IMR-90 (cell line): ENCODE measurements at regions not wholly inside any gene's neighbourhood (a gene's known extent, or its start where the extent isn't known, plus 50 kb on each side); places are given as distances from the start of the nearest gene placed in this dataset.

ENCODE experiments used
- CTCF ChIP-seq: conservative IDR thresholded peaks from 2 replicates; pipeline ENCODE4 v1.5.1; 2012; ENCODE audit warnings: mild to moderate bottlenecking, low read depth, low read length, improper control_type of control experiment
- NFE2L2 ChIP-seq: fragments of 150-350 bp; IDR thresholded peaks from 2 replicates; pipeline ENCODE4 v1.6.1; 2016; ENCODE audit warnings: low read depth, mild to moderate bottlenecking, low read length
- USF2 ChIP-seq: fragments of 150-350 bp; IDR thresholded peaks from 2 replicates; pipeline ENCODE4 v1.6.1; 2017; ENCODE audit warnings: mild to moderate bottlenecking, antibody characterized with exemption, low read length, low read depth

DNA sequence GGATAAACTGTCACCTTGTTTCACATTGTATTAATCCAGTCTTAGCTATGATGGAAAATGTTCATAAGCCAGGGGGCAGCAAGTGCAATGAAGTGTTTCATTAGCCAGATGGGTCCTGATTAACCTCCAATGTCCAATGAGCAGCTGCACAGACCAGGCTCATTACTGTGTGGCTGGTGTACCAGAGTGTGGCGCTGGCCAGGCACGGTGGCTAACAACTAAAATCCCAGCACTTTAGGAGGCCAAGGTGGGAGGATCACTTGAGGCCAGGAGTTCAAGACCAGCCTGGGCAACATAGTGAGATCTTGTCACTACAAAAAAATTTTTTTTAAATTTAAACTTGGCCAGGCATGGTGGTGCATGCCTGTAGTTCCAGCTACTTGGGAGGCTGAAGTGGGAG is 201.7 kb upstream of the FOXQ1 start:
- TF ChIP-seq CTCF, result 0 out of 2 replicates have a peak, but pooled peaks have one; percentile 5
- TF ChIP-seq NFE2L2, result no peak
- no peak for TF ChIP-seq USF2
